Left cardiac atrium (tissue), 4 donors: ENCODE measurements at regions not wholly inside any gene's neighbourhood (a gene's known extent, or its start where the extent isn't known, plus 50 kb on each side); places are given as distances from the start of the nearest gene placed in this dataset.
A peak's percentile ranks its signal among the peaks of the same experiment; 100 is the strongest.

Experiments
- ATAC-seq, 2 donors: fragments of 200-7000 bp; cut with Tn5 transposase; one replicate each; pipeline ENCODE4 v1.9.1; 2020; ENCODE audit warnings: mild to moderate bottlenecking in 2 of 2, moderate library complexity in 2 of 2
- DNase-seq: peaks from one replicate; pipeline ENCODE4 v3.0.0-alpha.2; 2020
- intact Hi-C, 2 donors: fragments of 100-400 bp; cut with DNase I; formaldehyde crosslinking; loops; one replicate each; pipeline versions ENCODE4 v1.14.1 to v1.15.1; 2022 to 2023
- donor health status: DM: no; HTN: yes; CAD: no.
- donor health status: DM: no; HTN: yes; CAD: no; lungs with severe emphysema.
- donor health status: DM: yes; HTN: yes; CAD: no.
- donor health status: Dilated cardiomyopathy.

DNA sequence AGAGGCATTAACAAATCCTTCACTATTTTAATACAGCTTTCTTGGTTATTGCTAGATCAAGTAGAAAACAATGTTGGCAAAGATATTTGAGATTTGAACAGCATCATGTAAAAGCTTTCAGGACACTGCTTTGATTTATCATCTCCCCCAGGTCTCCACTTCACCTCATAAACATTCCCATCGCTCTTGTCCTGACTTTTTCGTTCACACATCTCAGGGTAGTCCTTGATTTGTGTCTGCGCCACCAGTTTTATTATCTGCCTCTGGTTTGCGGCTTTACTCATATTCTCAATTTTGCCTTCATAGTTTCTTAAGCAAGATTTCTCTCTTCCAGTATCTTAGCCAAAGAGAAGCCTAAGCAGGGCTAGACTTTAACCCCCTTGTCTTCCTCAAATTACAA is 63.5 kb upstream of the ROR1 start:
- intact Hi-C loops: no loop called here

DNA sequence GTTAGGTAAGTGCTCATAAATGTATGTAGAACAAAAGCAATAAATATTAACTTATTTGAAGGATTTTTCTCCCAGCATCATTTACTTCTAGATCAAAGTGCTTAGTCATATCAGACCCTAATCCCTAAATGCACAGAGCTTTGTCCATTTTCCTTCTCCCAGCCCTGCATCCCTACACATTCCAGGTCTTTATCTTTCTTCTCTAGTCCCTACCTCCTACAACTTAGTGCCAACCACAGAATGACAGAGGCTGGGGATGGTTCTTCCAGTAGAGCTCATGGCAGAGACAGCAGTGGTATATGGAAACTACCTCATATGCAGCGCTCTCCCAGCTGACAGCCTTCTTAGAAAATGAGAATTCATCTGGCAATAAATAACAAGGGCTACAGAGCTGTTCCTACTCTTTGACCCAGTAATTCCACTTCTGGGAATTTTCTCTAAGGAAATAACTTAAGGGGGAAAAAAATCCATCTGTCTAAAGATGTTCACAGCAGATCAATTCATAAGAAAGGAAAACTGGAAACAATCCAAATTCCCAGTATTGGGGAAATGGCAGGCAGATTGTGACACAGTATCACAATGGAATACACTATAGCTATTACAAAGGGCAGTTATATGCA is 62.9 kb upstream of the ROR1 start:
- intact Hi-C loops: no loop called here
- DNase-seq (no peak), ATAC-seq (no peak)

More for the DNA sequence above, 63.5 kb upstream of the ROR1 start:
- DNase-seq (no peak), ATAC-seq (no peak)

DNA sequence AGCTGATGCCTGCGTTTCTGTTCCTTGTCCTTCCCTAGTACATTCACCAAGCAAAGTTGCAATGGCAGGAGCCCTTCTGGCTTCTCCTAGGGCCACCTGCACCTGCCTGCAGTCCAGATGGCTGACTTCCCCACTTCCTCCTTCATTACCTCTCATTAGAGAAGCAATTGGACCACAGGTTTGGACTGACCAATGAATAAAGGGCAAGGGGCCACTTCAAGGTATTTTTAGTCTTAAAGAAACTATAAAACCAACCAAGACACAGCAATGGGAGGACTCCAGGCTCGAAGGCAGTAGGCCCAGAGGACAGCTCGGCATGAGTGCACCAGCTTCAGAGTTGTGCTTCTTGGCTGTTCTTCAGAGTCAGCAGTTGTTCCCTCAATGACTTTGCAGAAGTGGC is 60.8 kb upstream of the ROR1 start:
- no peak for DNase-seq
- intact Hi-C loops: no loop called here
- no peak for ATAC-seq

DNA sequence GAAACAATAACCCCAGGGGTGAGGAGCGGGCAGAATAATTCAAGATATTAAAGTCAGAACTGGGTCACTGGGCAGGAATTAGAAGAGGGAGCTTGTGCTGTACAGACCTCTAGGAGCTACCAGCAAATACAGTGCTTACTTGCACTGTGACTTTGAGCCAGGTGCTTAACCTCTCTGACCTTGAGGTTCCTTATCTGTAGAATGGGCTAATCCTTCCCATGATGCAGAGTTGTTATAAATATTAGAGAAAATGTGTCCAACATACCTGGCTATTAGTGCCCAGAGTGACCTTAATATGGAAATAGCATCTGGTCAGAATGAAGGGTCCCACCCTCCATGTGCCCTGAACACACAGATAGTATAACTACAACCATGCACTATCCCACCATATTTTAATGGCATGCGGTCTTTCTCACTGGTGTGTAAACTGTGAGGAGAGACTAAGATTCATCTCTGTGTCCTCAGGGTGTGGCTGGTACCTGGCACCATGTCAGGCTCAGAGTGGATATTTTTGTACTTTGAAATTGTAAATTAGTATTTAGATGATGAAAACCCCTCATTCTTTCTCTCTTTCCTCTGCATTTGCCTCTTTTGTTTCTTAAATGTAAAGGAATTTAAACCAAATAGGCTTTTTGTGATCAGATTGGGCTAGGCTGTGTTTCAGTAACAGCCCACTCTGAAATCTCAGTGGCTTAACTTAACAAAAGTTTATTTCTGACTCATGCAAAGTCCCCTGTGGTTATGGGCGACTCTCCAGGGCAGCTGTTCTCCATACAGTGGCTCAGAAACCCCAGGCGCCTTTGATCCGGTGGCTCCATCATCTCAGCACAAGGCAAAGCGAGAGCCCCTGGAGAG is 60.0 kb upstream of the ROR1 start:
- DNase-seq (peak; percentile 32), ATAC-seq (peak in 1 of 2 donors; percentile 71)
- intact Hi-C loops: no loop called here

DNA sequence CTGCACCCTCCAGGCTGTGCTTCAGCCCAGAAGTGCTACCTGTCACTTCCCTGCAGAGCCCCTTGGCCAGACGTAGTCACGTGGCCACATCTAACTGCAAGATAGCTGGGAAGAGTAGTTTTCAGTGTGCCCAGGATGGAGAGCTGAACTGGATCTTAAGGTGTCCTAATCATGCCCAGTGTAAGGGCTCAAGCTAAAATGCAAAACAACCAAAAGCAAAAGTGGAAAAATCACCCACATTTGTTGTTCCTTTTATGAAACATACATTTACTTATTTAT is 59.4 kb upstream of the ROR1 start:
- no peak for DNase-seq
- ATAC-seq: no peak
- intact Hi-C loops: no loop called here

DNA sequence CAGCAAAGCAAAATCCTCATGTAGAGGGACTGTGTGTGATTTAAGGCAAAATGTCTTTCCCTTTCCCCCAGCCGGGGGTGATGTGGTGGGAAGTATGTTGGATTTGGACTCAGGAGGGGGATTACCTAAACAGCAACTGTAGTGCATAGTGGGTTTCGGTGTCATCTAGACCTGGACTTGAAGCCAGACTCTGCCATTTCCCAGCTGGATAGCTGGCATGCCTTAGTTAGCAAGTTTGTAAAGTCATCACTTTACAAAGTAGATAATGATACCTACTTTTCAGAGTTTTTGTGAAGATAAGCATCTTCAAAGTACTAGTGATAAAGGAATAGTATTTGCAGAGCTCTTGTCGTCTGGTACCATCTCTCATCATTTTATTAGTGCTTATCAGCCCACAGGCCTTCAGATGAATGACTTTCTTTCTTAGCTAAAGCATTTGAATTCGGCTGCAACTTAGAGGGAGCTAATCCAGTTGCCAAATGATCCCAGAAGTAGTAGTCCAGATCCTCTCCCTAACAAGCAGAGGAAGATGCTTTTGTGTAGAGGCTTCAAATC is 56.2 kb upstream of the ROR1 start:
- no peak for DNase-seq
- intact Hi-C loops: no loop called here

DNA sequence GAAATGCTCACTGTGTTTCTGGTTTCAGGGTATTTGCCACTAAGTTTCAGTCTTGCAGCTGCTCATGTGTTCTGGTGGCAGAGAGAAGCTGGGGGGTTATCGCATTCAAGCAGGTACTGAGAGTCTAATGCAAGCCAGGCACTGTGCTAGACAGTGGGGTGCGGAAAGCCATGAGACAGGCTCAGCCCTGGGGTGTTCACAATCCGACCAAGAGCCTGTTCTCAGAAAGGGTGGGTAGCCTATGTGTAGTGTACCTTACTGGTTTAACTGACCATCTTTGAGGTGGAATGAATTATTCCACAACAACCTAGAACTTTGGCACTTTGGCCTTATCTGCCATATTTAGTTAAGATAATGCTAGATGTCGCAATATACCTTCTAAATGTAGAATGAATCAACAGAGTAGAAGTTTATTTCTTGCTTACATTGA is 55.3 kb upstream of the ROR1 start:
- DNase-seq: no peak
- ATAC-seq: no peak
- intact Hi-C loops: no loop called here

More for the DNA sequence above, 56.2 kb upstream of the ROR1 start:
- ATAC-seq: no peak

DNA sequence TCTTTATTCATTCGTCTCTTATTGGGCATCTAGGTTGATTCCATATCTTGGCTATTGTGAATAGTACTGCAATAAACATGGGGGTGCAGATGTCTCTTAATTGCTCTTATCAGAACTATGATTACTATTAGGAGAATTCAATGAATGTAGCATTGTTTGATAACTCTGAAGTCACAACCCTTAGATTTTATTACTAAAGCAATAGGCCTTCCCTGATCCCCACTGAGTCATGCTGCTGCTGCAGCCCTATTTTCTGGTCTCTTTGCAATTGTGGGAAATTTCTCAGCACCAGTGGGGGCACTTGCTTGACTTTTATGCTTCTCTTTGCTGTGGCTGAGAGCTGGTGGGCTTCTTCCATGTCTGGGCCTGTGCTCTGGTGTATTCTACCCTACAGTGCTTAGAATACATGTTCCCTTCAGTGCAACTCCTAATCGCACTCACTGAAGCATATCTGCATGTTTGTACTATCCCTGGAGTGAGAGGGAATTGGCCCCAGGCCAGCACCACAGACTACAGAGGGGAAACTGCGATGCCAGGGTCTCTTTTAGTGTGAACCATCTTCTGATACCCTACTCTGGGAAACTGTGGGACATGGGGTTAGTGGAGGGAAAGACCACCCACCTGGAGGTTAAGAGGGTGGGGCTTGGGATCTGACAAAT is 52.2 kb upstream of the ROR1 start:
- intact Hi-C loops: no loop called here
- ATAC-seq: peak; percentile 34 to 45
- no peak for DNase-seq

DNA sequence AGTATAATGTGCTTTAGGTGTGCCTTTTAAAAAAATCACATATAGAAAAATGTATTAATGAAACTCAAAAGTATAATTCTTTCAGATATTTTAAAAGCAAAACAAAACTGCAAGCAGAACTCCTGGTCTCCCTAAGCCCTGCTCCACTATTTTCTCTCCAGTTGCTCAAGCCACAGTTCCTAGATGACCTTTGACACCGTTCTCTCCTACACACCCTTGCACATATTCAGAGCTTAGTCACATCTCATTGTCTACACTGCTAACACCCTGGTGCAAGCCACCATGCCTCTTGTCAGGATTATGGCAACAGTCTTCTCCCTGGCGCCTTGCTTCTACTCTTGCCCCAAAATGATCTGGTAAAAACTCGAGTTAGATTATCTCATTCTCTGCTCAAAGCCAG is 50.2 kb upstream of the ROR1 start:
- DNase-seq (no peak), ATAC-seq (peak in 1 of 2 donors; percentile 54)
- intact Hi-C loops: no loop called here
